MM.1S (cell line): ENCODE measurements at regions not wholly inside any gene's neighbourhood (a gene's known extent, or its start where the extent isn't known, plus 50 kb on each side); places are given as distances from the start of the nearest gene placed in this dataset.

Experiments
- EZH2 ChIP-seq: fragments of 300-600 bp; sonication (generic); optimal IDR thresholded peaks from 2 replicates; pipeline ENCODE3; 2017; ENCODE audit warnings: low read depth, mild to moderate bottlenecking, antibody characterized with exemption, low read length, mixed read lengths
- EZH2phosphoT487 ChIP-seq: fragments of 300-600 bp; sonication (generic); IDR thresholded peaks from 2 replicates; pipeline ENCODE4 v1.6.1; 2018; ENCODE audit warnings: antibody characterized with exemption, low read length
- TF ChIP-seq, protein P1 (sequence below): fragments of 300-600 bp; sonication (generic); IDR thresholded peaks from 2 replicates; pipeline ENCODE4 v1.5.1; 2016; ENCODE audit warnings: antibody characterized with exemption, low read length, mixed read lengths

DNA sequence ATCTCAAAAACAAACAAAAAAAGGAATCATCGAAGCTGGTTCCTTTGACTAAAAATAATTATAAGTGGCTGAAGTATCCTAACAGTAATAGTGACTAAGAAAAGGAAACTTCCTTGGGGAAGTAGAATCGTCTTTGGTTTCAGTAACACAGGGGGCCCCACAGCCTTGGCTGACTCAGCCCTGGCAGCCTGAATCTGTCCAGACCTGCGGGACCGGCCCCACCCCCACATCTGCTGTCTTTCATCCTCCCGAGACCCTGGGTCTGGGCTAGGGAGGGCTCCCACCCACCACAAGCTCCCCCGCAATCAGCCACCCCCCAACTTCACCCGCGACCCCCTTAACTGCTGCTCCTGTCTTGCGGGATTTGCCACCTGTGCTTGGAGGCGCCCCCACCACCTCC is 1452.6 kb upstream of the ACVR2A start:
- TF ChIP-seq, protein P1, sequence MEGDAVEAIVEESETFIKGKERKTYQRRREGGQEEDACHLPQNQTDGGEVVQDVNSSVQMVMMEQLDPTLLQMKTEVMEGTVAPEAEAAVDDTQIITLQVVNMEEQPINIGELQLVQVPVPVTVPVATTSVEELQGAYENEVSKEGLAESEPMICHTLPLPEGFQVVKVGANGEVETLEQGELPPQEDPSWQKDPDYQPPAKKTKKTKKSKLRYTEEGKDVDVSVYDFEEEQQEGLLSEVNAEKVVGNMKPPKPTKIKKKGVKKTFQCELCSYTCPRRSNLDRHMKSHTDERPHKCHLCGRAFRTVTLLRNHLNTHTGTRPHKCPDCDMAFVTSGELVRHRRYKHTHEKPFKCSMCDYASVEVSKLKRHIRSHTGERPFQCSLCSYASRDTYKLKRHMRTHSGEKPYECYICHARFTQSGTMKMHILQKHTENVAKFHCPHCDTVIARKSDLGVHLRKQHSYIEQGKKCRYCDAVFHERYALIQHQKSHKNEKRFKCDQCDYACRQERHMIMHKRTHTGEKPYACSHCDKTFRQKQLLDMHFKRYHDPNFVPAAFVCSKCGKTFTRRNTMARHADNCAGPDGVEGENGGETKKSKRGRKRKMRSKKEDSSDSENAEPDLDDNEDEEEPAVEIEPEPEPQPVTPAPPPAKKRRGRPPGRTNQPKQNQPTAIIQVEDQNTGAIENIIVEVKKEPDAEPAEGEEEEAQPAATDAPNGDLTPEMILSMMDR = no peak
- TF ChIP-seq EZH2phosphoT487 = no peak
- TF ChIP-seq EZH2 = no peak
